Activated effector memory CD4-positive, alpha-beta T cell treated with Interleukin-2 at 50 U/mL for 16 hours (primary cell): ENCODE measurements at regions not wholly inside any gene's neighbourhood (a gene's known extent, or its start where the extent isn't known, plus 50 kb on each side); places are given as distances from the start of the nearest gene placed in this dataset.
"Not testable (repeated sequence)": the region's sequence is repeated elsewhere in the genome, so short reads cannot be mapped to it uniquely, and the experiment has no call there.

ENCODE experiments used
- DNase-seq: peaks from one replicate; pipeline ENCODE4 v3.0.0-alpha.2; 2020

- DNase-seq, result no peak
Measured at GRCh38 chrX:9390121-9390520, 74.7 kb upstream of the TBL1X start.

- DNase-seq, result no peak
Measured at GRCh38 chrX:9390693-9391368, 74.0 kb upstream of the TBL1X start.

GRCh38 chrX:9392445-9392844, 72.4 kb upstream of the TBL1X start:
- DNase-seq, result no peak

GRCh38 chrX:9393571-9393970, 71.3 kb upstream of the TBL1X start:
- no peak for DNase-seq

- DNase-seq, result no peak
Measured at GRCh38 chrX:9394212-9394611, 70.6 kb upstream of the TBL1X start.

- DNase-seq, result no peak
Measured at GRCh38 chrX:9396930-9397329, 67.9 kb upstream of the TBL1X start.

GRCh38 chrX:9401051-9401450, 63.8 kb upstream of the TBL1X start:
- no peak for DNase-seq

GRCh38 chrX:9403374-9403773, 61.5 kb upstream of the TBL1X start:
- DNase-seq, result no peak

- DNase-seq, result not testable (repeated sequence)
Measured at GRCh38 chrX:9405635-9406034, 59.2 kb upstream of the TBL1X start.

- not testable (repeated sequence) for DNase-seq
Measured at GRCh38 chrX:9410889-9411288, 54.0 kb upstream of the TBL1X start.

- DNase-seq, result not testable (repeated sequence)
Measured at GRCh38 chrX:9411682-9412081, 53.2 kb upstream of the TBL1X start.

GRCh38 chrX:9414416-9414815, 50.4 kb upstream of the TBL1X start:
- no peak for DNase-seq
